Activated CD4-positive, alpha-beta T cell treated with anti-CD3 and anti-CD28 coated beads for 36 hours (primary cell): ENCODE measurements at regions not wholly inside any gene's neighbourhood (a gene's known extent, or its start where the extent isn't known, plus 50 kb on each side); places are given as distances from the start of the nearest gene placed in this dataset.

Experiments
- ATAC-seq: fragments of 200-7000 bp; cut with Tn5 transposase; one replicate; pipeline ENCODE4 v1.10.0; 2021; ENCODE audit warnings: mild to moderate bottlenecking, moderate library complexity
- CTCF ChIA-PET: fragments of 350-600 bp; sonication (Branson Sonifier 250); formaldehyde crosslinking; loops from one replicate; lab custom pipeline; 2021; ENCODE audit warnings: antibody characterized with exemption; lab: Charles Lee
- POLR2A ChIA-PET: fragments of 350-600 bp; sonication (Branson Sonifier 250); formaldehyde crosslinking; loops from one replicate; lab custom pipeline; 2021; ENCODE audit warnings: antibody characterized with exemption, inconsistent platforms; lab: Charles Lee
- DNase-seq: peaks from one replicate; pipeline ENCODE4 v3.0.0-alpha.2; 2020
- H3K27ac Mint-ChIP-seq: one replicate; pipeline ENCODE4 v1.8.0; 2021; ENCODE audit warnings: mixed read lengths
- H3K27me3 Mint-ChIP-seq: one replicate; pipeline ENCODE4 v1.8.0; 2021; ENCODE audit warnings: mixed read lengths
- H3K36me3 Mint-ChIP-seq: one replicate; pipeline ENCODE4 v1.8.0; 2021; ENCODE audit warnings: low read depth, mixed read lengths
- H3K4me1 Mint-ChIP-seq: one replicate; pipeline ENCODE4 v1.8.0; 2021; ENCODE audit warnings: mixed read lengths
- H3K4me3 Mint-ChIP-seq: one replicate; pipeline ENCODE4 v1.8.0; 2021; ENCODE audit warnings: mild to moderate bottlenecking, moderate library complexity, mixed read lengths
- H3K9me3 Mint-ChIP-seq: one replicate; pipeline ENCODE4 v1.8.0; 2021; ENCODE audit warnings: low read depth, mixed read lengths
- intact Hi-C, 2 experiments: fragments of 100-400 bp; cut with DNase I in 1 of 2; cut with micrococcal nuclease in 1 of 2; formaldehyde crosslinking; loops; one replicate each; pipeline versions ENCODE4 v1.14.2 to v1.15.1; 2022 to 2024; cut with DNase I, micrococcal nuclease

- Mint-ChIP-seq H3K36me3 (no peaks in the 10 kb centered on the region), H3K4me1 (no peaks in the 10 kb centered on the region), H3K27ac (no peak overlapping the region), H3K4me3 (no peak overlapping the region), H3K9me3 (no peaks in the 10 kb centered on the region), H3K27me3 (no peaks in the 10 kb centered on the region)
- DNase-seq = no peak
- ATAC-seq = no peak
- POLR2A ChIA-PET = no interaction called here
- CTCF ChIA-PET = no interaction called here
- intact Hi-C loops = no loop called here
Measured at GRCh38 chr10:109474261-109474660, 449.1 kb downstream of the XPNPEP1 start.

- intact Hi-C loops = no loop called here
- DNase-seq (no peak), ATAC-seq (no peak)
- Mint-ChIP-seq H3K9me3 (no peaks in the 10 kb centered on the region), H3K27ac (no peak overlapping the region), H3K4me3 (no peak overlapping the region), H3K36me3 (no peaks in the 10 kb centered on the region), H3K4me1 (no peaks in the 10 kb centered on the region), H3K27me3 (peaks cover 5% of the 10 kb centered on the region)
- CTCF ChIA-PET = interaction anchor here (2.1 kb wide), 1 partner anchor 13 kb away, joined by 8 read pairs; no protein-coding TSS in a partner anchor
- POLR2A ChIA-PET = no interaction called here
Measured at GRCh38 chr10:109467551-109467950, 455.8 kb downstream of the XPNPEP1 start.

DNA sequence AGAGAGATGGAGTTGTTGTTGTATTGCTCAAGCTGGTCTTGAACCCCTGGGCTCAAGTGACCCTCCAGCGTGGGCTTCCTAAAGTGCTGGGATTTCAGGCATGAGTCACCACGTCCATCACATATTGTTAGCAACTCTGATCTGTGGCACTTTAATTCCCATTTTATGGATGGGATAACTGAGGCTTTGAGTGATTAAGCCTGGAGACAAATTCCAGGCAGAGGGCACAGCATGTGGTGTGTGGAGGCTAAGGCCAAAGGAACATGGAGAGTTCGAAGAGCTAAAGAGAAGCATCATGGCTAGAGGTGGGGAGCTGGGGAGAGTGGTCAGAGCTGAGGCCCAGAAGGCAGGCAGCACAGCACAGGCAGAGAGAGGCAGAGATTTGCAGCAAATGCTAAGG lies 458.4 kb downstream of the XPNPEP1 start:
- peaks cover 5% of the 10 kb centered on the region for H3K27me3 Mint-ChIP-seq
- no peak for ATAC-seq
- H3K36me3 Mint-ChIP-seq = no peaks in the 10 kb centered on the region
- H3K4me3 Mint-ChIP-seq = no peak overlapping the region
- no peak overlapping the region for H3K27ac Mint-ChIP-seq
- no peaks in the 10 kb centered on the region for H3K4me1 Mint-ChIP-seq
- no peaks in the 10 kb centered on the region for H3K9me3 Mint-ChIP-seq
- intact Hi-C loops = no loop called here
- no peak for DNase-seq
- POLR2A ChIA-PET = no interaction called here
- CTCF ChIA-PET = no interaction called here

DNA sequence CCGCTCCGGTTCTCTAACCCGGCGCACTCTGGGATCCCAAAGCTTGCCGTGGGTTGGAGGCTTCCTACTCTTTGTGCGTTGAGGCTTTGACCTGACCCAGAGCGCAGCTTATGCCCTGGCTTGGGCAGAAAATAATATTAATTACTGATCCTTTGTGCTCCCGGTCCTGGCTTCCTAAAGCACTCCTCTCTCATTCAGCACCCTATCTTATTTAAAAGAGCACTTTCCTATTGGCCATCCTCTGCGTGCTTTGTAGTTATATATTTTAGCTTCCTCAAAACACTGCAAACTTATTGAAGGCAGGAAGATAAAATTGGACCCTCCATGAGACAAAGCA lies 466.0 kb downstream of the XPNPEP1 start:
- no peaks in the 10 kb centered on the region for H3K9me3 Mint-ChIP-seq
- H3K4me3 Mint-ChIP-seq = no peak overlapping the region
- ChIA-PET POLR2A (no interaction called here), CTCF (no interaction called here)
- no peak for ATAC-seq
- no peaks in the 10 kb centered on the region for H3K36me3 Mint-ChIP-seq
- intact Hi-C loops = no loop called here
- H3K27me3 Mint-ChIP-seq = peaks cover 21% of the 10 kb centered on the region
- H3K4me1 Mint-ChIP-seq = no peaks in the 10 kb centered on the region
- DNase-seq = no peak
- H3K27ac Mint-ChIP-seq = no peak overlapping the region

DNA sequence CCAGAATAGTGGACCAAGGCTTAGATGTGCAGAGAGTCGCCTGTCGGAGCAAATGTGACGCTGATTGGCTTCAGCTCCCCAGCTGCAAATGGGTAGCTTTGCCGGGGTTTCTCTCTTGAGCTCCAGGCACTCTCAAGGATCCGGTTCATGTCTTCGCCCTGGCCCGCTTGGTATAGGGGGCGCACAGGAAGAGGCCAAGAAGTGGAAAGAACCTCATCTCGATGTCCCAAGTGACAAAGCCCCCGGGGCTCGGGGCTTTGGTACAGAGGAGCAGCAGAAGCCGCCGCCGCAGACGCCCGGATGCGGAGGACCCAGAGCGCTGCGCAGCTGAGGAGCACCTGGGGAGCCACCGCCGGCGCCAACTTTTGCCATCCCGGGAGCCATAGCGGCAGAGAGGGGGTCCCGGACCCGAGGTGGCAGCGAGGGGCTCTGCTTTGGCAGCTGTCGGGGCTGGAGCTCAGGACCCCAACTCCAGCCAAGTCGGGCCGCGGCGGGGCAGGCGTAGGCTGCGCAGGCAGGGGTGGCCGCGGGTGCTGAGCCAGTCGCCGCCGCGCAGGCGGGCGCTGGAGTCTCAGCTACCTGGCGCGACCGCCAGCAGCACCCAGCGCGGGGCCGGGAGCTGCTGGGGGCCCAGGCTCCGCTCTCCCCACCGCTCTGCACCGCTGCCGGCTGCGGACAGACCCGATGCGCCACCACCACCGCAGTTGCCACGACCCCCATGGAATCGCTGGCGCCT lies 466.6 kb downstream of the XPNPEP1 start:
- ChIA-PET CTCF (interaction anchor here (0.6 kb wide), 1 partner anchor 817 kb away, joined by 3 read pairs; no protein-coding TSS in a partner anchor), POLR2A (no interaction called here)
- Mint-ChIP-seq H3K4me3 (no peak overlapping the region), H3K4me1 (no peaks in the 10 kb centered on the region), H3K27ac (no peak overlapping the region), H3K36me3 (no peaks in the 10 kb centered on the region), H3K27me3 (peaks cover 21% of the 10 kb centered on the region), H3K9me3 (no peaks in the 10 kb centered on the region)
- DNase-seq (no peak), ATAC-seq (no peak)
- intact Hi-C loops = no loop called here

GRCh38 chr10:109454691-109455090 lies 468.6 kb downstream of the XPNPEP1 start:
- Mint-ChIP-seq H3K4me1 (no peaks in the 10 kb centered on the region), H3K9me3 (no peaks in the 10 kb centered on the region), H3K4me3 (no peak overlapping the region), H3K27ac (no peak overlapping the region), H3K36me3 (no peaks in the 10 kb centered on the region), H3K27me3 (peaks cover 21% of the 10 kb centered on the region)
- POLR2A ChIA-PET = no interaction called here
- CTCF ChIA-PET = interaction anchor here (0.7 to 2.0 kb wide), 2 partner anchors 12 to 18 kb away, joined by 3 to 8 read pairs; no protein-coding TSS in a partner anchor
- no peak for DNase-seq
- intact Hi-C loops = no loop called here
- ATAC-seq = no peak

DNA sequence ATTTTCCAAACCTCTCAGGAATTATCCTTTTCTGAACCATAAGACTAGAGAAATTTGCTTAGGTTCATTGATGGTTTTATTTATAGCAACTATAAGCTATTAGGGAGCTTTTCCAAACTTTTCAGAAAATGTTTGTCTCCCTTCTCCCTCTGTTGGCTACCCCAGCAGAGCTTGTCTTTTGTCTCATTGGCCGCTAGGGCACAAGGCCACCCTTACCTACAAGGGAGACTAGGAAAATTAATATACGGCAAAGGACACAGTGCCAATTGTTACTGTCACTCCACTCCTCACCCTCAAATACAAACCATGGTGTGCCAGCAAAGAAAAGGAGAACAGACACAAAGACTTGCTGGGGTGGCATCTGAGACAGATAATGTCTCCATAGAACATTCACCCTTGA lies 471.4 kb downstream of the XPNPEP1 start:
- intact Hi-C loops = no loop called here
- ChIA-PET POLR2A (no interaction called here), CTCF (no interaction called here)
- Mint-ChIP-seq H3K4me3 (no peak overlapping the region), H3K9me3 (no peaks in the 10 kb centered on the region), H3K36me3 (no peaks in the 10 kb centered on the region), H3K4me1 (no peaks in the 10 kb centered on the region), H3K27me3 (peaks cover 10% of the 10 kb centered on the region), H3K27ac (no peak overlapping the region)
- DNase-seq (no peak), ATAC-seq (no peak)

GRCh38 chr10:109450702-109451101 lies 472.6 kb downstream of the XPNPEP1 start:
- H3K27ac Mint-ChIP-seq = no peak overlapping the region
- no peaks in the 10 kb centered on the region for H3K4me1 Mint-ChIP-seq
- H3K36me3 Mint-ChIP-seq = no peaks in the 10 kb centered on the region
- H3K9me3 Mint-ChIP-seq = no peaks in the 10 kb centered on the region
- ChIA-PET POLR2A (no interaction called here), CTCF (no interaction called here)
- intact Hi-C loops = no loop called here
- DNase-seq = no peak
- H3K4me3 Mint-ChIP-seq = no peak overlapping the region
- peaks cover 4% of the 10 kb centered on the region for H3K27me3 Mint-ChIP-seq
- ATAC-seq = no peak

- ATAC-seq = no peak
- intact Hi-C loops = no loop called here
Measured at GRCh38 chr10:109433434-109433833, 489.9 kb downstream of the XPNPEP1 start.

DNA sequence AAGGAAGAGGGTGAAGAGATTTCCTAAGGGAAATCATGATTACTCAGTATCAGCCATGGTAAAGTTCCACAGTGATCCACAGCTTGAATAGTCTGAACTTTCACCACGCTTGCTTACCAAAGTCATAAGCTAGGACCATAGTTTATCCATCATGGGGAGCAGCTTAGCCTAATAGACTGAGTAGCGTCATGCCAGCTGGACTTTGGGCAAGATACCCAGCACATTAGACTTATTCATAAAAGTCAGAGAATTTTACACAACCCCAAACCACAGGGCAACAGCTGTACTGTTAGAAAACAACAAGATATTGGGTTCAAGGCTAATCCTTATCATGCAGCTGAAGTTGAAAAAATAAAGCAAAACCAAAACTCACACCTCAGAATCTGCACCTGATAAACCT lies 491.0 kb downstream of the XPNPEP1 start:
- DNase-seq (no peak), ATAC-seq (no peak)
- Mint-ChIP-seq H3K4me1 (no peaks in the 10 kb centered on the region), H3K27me3 (no peaks in the 10 kb centered on the region), H3K36me3 (no peaks in the 10 kb centered on the region), H3K4me3 (no peak overlapping the region), H3K9me3 (peaks cover 2% of the 10 kb centered on the region), H3K27ac (no peak overlapping the region)
- CTCF ChIA-PET = no interaction called here
- POLR2A ChIA-PET = no interaction called here
- intact Hi-C loops = no loop called here

More at GRCh38 chr10:109433434-109433833, 489.9 kb downstream of the XPNPEP1 start:
- ChIA-PET POLR2A (no interaction called here), CTCF (no interaction called here)
- Mint-ChIP-seq H3K4me3 (no peak overlapping the region), H3K27me3 (no peaks in the 10 kb centered on the region), H3K9me3 (no peaks in the 10 kb centered on the region), H3K36me3 (no peaks in the 10 kb centered on the region), H3K27ac (no peak overlapping the region), H3K4me1 (no peaks in the 10 kb centered on the region)
- DNase-seq = no peak

GRCh38 chr10:109430799-109431198 lies 492.5 kb downstream of the XPNPEP1 start:
- intact Hi-C loops = no loop called here
- Mint-ChIP-seq H3K36me3 (no peaks in the 10 kb centered on the region), H3K27ac (no peak overlapping the region), H3K27me3 (no peaks in the 10 kb centered on the region), H3K4me1 (no peaks in the 10 kb centered on the region), H3K9me3 (peaks cover 2% of the 10 kb centered on the region), H3K4me3 (no peak overlapping the region)
- no peak for DNase-seq
- ChIA-PET POLR2A (no interaction called here), CTCF (interaction anchor here (1.0 kb wide), 1 partner anchor 10 kb away, joined by 3 read pairs; no protein-coding TSS in a partner anchor)
- ATAC-seq = no peak

DNA sequence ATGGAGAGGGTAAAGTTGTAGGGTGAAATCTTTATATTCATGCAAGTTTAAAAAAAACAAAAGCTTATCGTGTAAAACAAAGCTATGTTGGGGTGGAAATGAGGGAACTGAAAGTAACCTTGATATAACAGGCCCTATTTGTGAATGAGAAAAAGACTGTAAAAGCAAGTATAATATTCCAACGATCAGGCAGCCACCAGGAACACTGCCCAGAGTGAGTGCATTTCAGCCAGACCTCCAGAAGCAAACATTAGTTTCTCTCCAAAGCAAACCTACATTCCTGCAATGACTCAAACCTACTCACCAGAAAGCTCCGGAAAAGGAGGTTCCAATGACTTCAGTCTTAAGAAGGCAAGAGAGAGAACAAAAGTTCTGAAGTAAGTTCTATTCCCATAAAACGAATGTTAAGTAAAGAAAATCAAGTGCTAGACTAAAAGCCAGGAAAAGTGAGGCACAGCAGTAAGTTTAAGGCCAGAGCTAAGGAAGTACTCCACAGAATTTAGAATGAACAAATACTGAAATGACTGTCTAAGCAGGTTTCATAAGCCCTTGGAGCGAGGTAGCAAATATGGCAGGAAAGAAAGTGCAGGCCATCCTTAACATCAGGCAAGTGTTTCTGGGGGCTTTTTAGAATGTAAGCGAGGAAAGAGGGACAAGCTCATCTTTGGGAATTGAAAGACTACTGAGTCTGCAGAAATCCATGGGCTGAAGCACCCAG lies 493.1 kb downstream of the XPNPEP1 start:
- peaks cover 2% of the 10 kb centered on the region for H3K9me3 Mint-ChIP-seq
- intact Hi-C loops = no loop called here
- no peak overlapping the region for H3K27ac Mint-ChIP-seq
- no peaks in the 10 kb centered on the region for H3K4me1 Mint-ChIP-seq
- DNase-seq (no peak), ATAC-seq (no peak)
- H3K4me3 Mint-ChIP-seq = no peak overlapping the region
- H3K36me3 Mint-ChIP-seq = no peaks in the 10 kb centered on the region
- ChIA-PET CTCF (no interaction called here), POLR2A (no interaction called here)
- H3K27me3 Mint-ChIP-seq = no peaks in the 10 kb centered on the region
